Neural progenitor cell (in vitro differentiated cells): ENCODE measurements at regions not wholly inside any gene's neighbourhood (a gene's known extent, or its start where the extent isn't known, plus 50 kb on each side); places are given as distances from the start of the nearest gene placed in this dataset.

ENCODE experiments used
- DNase-seq: peaks from one replicate; pipeline ENCODE4 v3.0.0-alpha.2; 2016; ENCODE audit warnings: low spot score
- H2AFZ ChIP-seq: fragments of 200-600 bp; sonication (generic); replicated peaks from 2 replicates; pipeline ENCODE4 v1.6.1; 2016; ENCODE audit warnings: antibody characterized with exemption
- H3F3A ChIP-seq: fragments of 200-600 bp; sonication (generic); 2 replicates; pipeline ENCODE4 v1.6.1; 2016; ENCODE audit warnings: antibody characterized with exemption, low read depth
- H3K27ac ChIP-seq: fragments of 200-600 bp; sonication (generic); 2 replicates; pipeline ENCODE4 v1.5.1; 2016; ENCODE audit warnings: mild to moderate bottlenecking
- H3K27me3 ChIP-seq: fragments of 200-600 bp; sonication (generic); 2 replicates; pipeline ENCODE4 v1.6.1; 2016; ENCODE audit warnings: mild to moderate bottlenecking, moderate library complexity
- H3K36me3 ChIP-seq: fragments of 200-600 bp; sonication (generic); 2 replicates; pipeline ENCODE4 v1.5.1; 2016
- H3K4me1 ChIP-seq: fragments of 200-600 bp; sonication (generic); 2 replicates; pipeline ENCODE4 v1.6.1; 2016; ENCODE audit warnings: mixed run types
- H3K4me2 ChIP-seq: fragments of 200-600 bp; sonication (generic); 2 replicates; pipeline ENCODE4 v1.6.1; 2016
- H3K4me3 ChIP-seq: fragments of 200-600 bp; sonication (generic); 2 replicates; pipeline ENCODE4 v1.5.1; 2016
- H3K79me2 ChIP-seq: fragments of 200-600 bp; sonication (generic); 2 replicates; pipeline ENCODE4 v1.6.1; 2016; ENCODE audit warnings: low read depth
- H3K9ac ChIP-seq: fragments of 200-600 bp; sonication (generic); 2 replicates; pipeline ENCODE4 v1.6.1; 2016
- H3K9me3 ChIP-seq: fragments of 200-600 bp; sonication (generic); 2 replicates; pipeline ENCODE4 v1.5.1; 2016; ENCODE audit warnings: low read depth
- H4K20me1 ChIP-seq: fragments of 200-600 bp; sonication (generic); 2 replicates; pipeline ENCODE4 v1.6.1; 2016; ENCODE audit warnings: low read depth
- H3K27ac Mint-ChIP-seq: 3 replicates; pipeline ENCODE4 v1.8.0; 2021; ENCODE audit warnings: mixed read lengths
- H3K27me3 Mint-ChIP-seq: 2 replicates; pipeline ENCODE4 v1.8.0; 2022; ENCODE audit warnings: low read depth, mild to moderate bottlenecking, inconsistent platforms, moderate library complexity, mixed read lengths; ENCODE audit not compliant: insufficient read depth
- H3K36me3 Mint-ChIP-seq: 3 replicates; pipeline ENCODE4 v1.8.0; 2021; ENCODE audit warnings: mixed read lengths
- H3K4me1 Mint-ChIP-seq: 3 replicates; pipeline ENCODE4 v1.8.0; 2021; ENCODE audit warnings: mixed read lengths
- H3K4me3 Mint-ChIP-seq: 3 replicates; pipeline ENCODE4 v1.8.0; 2021; ENCODE audit warnings: mild to moderate bottlenecking, moderate library complexity, mixed read lengths
- H3K9me3 Mint-ChIP-seq: 3 replicates; pipeline ENCODE4 v1.8.0; 2020; ENCODE audit warnings: mixed read lengths
- CTCF ChIP-seq: fragments of 200-600 bp; sonication (generic); IDR thresholded peaks from 2 replicates; pipeline ENCODE4 v1.5.1; 2017; ENCODE audit warnings: antibody characterized with exemption, mild to moderate bottlenecking
- EZH2 ChIP-seq: fragments of 200-600 bp; sonication (generic); IDR thresholded peaks from 2 replicates; pipeline ENCODE4 v1.6.1; 2017; ENCODE audit warnings: antibody characterized with exemption, mild to moderate bottlenecking, moderate library complexity
- EZH2phosphoT487 ChIP-seq: fragments of 200-600 bp; sonication (generic); IDR thresholded peaks from 2 replicates; pipeline ENCODE4 v1.6.1; 2017; ENCODE audit warnings: antibody characterized with exemption

DNA sequence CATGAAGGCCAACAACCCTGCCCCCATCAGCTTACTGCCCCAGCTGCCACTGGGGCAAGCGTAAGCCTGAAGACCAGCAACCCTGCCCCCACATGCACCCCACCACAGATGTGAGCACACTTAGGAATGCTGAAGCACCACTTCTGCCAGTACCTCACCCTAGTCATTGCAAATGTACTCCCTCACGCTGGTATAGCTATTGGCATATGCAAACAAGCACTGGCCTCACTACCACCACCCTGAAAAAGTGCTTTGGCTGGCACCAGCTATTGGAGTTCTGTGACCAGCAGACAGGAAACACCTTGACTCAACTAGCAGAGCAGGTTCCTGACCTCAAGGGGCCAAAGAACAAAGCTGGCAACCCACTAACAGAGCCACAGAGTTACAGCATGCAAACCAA is 534.4 kb upstream of the POU3F4 start:
- Histone ChIP-seq H3K4me1 (no peaks in the 10 kb centered on the region), H3K4me3 (no peak overlapping the region), H3K9ac (no peak overlapping the region), H3K4me2 (no peak overlapping the region), H3K79me2 (no peaks in the 10 kb centered on the region), H3K27me3 (no peaks in the 10 kb centered on the region), H3F3A (no peaks in the 10 kb centered on the region), H4K20me1 (no peaks in the 10 kb centered on the region), H3K9me3 (no peaks in the 10 kb centered on the region), H3K27ac (no peak overlapping the region), H2AFZ (no peak overlapping the region), H3K36me3 (no peaks in the 10 kb centered on the region)
- Mint-ChIP-seq H3K4me1 (no peaks in the 10 kb centered on the region), H3K27me3 (no peaks in the 10 kb centered on the region), H3K9me3 (no peaks in the 10 kb centered on the region), H3K4me3 (no peak overlapping the region), H3K36me3 (no peaks in the 10 kb centered on the region), H3K27ac (no peak overlapping the region)
- no peak for DNase-seq
- TF ChIP-seq EZH2phosphoT487 = no peak
- TF ChIP-seq CTCF = no peak

- H3K9me3 Mint-ChIP-seq = peaks cover 10% of the 10 kb centered on the region
Measured at GRCh38 chrX:82998163-82998562, 509.9 kb upstream of the POU3F4 start.

DNA sequence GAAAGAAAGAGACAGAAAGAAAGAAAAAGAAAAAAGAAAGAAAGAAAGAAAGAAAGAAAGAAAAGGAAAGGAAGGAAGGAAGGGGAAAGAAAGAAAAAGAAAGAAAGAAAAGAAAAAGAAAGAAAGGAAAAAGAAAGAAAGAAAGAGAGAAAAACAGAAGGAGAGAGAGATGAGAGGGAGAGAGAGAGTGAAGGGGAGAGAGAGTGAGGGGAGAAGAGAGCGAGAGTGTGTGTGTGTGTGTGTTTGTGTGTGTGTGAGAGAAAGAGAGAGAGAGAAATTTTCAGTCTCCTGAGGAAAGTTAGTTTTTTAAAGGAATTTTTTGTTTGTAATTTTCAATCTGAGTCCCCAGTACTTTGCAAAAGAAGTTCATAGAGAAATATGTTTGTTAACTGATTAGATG is 504.1 kb upstream of the POU3F4 start:
- Histone ChIP-seq H3K9me3 (no peaks in the 10 kb centered on the region), H3K4me2 (no peak overlapping the region), H3K27me3 (no peaks in the 10 kb centered on the region), H3K4me1 (no peaks in the 10 kb centered on the region), H3K79me2 (no peaks in the 10 kb centered on the region), H3K36me3 (no peaks in the 10 kb centered on the region), H2AFZ (no peak overlapping the region), H3K4me3 (no peak overlapping the region), H3K9ac (no peak overlapping the region), H3K27ac (no peak overlapping the region), H3F3A (no peaks in the 10 kb centered on the region), H4K20me1 (no peaks in the 10 kb centered on the region)
- peaks cover 4% of the 10 kb centered on the region for H3K9me3 Mint-ChIP-seq
- no peak overlapping the region for H3K27ac Mint-ChIP-seq
- H3K27me3 Mint-ChIP-seq = no peaks in the 10 kb centered on the region
- no peak overlapping the region for H3K4me3 Mint-ChIP-seq
- no peak for DNase-seq
- TF ChIP-seq EZH2phosphoT487 (no peak), CTCF (no peak), EZH2 (no peak)
- H3K36me3 Mint-ChIP-seq = no peaks in the 10 kb centered on the region
- H3K4me1 Mint-ChIP-seq = no peaks in the 10 kb centered on the region

More at GRCh38 chrX:82998163-82998562, 509.9 kb upstream of the POU3F4 start:
- Mint-ChIP-seq H3K4me1 (no peaks in the 10 kb centered on the region), H3K27ac (no peak overlapping the region), H3K27me3 (no peaks in the 10 kb centered on the region), H3K36me3 (no peaks in the 10 kb centered on the region), H3K4me3 (no peak overlapping the region)
- Histone ChIP-seq H3K36me3 (no peaks in the 10 kb centered on the region), H4K20me1 (no peaks in the 10 kb centered on the region), H3K27me3 (no peaks in the 10 kb centered on the region), H3K27ac (no peak overlapping the region), H3F3A (no peaks in the 10 kb centered on the region), H3K4me1 (no peaks in the 10 kb centered on the region), H3K9me3 (no peaks in the 10 kb centered on the region), H3K9ac (no peak overlapping the region), H2AFZ (no peak overlapping the region), H3K79me2 (no peaks in the 10 kb centered on the region), H3K4me2 (no peak overlapping the region), H3K4me3 (no peak overlapping the region)
- no peak for DNase-seq
- TF ChIP-seq EZH2 (no peak), EZH2phosphoT487 (no peak), CTCF (no peak)

GRCh38 chrX:83008415-83008814 is 499.7 kb upstream of the POU3F4 start:
- H3K4me3 ChIP-seq = no peak overlapping the region
- no peaks in the 10 kb centered on the region for H3K4me1 Mint-ChIP-seq
- H3F3A ChIP-seq = no peaks in the 10 kb centered on the region
- no peak overlapping the region for H3K27ac Mint-ChIP-seq
- no peak for DNase-seq
- H3K4me1 ChIP-seq = no peaks in the 10 kb centered on the region
- H3K9me3 Mint-ChIP-seq = peaks cover 2% of the 10 kb centered on the region
- H3K79me2 ChIP-seq = no peaks in the 10 kb centered on the region
- H3K27me3 ChIP-seq = no peaks in the 10 kb centered on the region
- no peaks in the 10 kb centered on the region for H4K20me1 ChIP-seq
- H3K27me3 Mint-ChIP-seq = peaks cover 2% of the 10 kb centered on the region
- H3K9me3 ChIP-seq = no peaks in the 10 kb centered on the region
- H3K36me3 Mint-ChIP-seq = no peaks in the 10 kb centered on the region
- H3K4me3 Mint-ChIP-seq = no peak overlapping the region
- no peak overlapping the region for H2AFZ ChIP-seq
- no peak overlapping the region for H3K4me2 ChIP-seq
- no peaks in the 10 kb centered on the region for H3K36me3 ChIP-seq
- H3K9ac ChIP-seq = no peak overlapping the region
- peak; percentile 57 for TF ChIP-seq CTCF
- TF ChIP-seq EZH2phosphoT487 = no peak
- no peak overlapping the region for H3K27ac ChIP-seq
